HG03196 (cell line): ENCODE measurements at regions not wholly inside any gene's neighbourhood (a gene's known extent, or its start where the extent isn't known, plus 50 kb on each side); places are given as distances from the start of the nearest gene placed in this dataset.

Source experiments
- ATAC-seq: cut with Tn5 transposase; IDR thresholded peaks from one replicate; pipeline ENCODE4 v1.9.1; 2021; ENCODE audit not compliant: unreplicated experiment

- ATAC-seq, result no peak
These were observed 402.2 kb upstream of the WWC1 start for GRCh38 chr5:167889276-167889675.

GRCh38 chr5:167892352-167893115 lies 398.9 kb upstream of the WWC1 start:
- no peak for ATAC-seq

GRCh38 chr5:167893271-167893670 lies 398.2 kb upstream of the WWC1 start:
- no peak for ATAC-seq

DNA sequence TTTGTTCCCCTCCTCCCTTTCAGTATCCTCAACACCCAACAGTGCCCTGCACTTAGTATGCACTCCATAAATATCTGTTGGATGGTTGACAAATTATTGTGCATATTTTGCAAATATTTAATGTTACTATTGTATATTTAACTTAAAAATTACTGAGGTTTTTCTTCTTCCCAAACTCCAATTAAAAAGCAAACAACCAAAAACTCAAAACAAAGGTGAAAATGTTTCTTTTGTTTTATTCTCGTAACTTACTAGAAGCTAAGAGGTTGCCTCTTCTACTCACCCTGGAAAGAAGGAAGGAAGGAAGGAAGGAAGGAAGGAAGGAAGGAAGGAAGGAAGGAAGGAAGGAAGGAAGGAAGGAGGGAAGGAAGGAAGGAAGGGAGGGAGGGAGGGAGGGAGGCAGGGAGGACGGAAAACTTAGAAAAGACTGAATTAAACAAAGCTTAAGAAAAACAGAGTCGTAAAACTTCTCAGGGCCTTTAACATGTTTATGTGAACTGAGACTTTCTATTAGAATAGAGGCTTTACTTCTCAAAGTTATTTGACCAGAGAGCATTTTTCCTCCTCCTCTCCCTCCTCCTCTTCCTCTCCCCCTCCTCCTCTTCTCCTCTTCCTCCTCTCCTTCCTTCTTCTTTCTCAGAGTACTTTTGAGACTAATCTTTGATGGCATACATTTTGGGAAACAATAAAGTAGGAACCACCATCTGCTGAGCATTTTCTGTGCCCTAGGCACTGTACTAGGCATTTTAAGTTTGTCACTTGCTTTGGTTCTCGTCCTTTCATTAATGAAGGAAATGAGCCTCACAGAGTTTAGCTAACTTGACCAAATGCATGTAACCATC lies 396.6 kb upstream of the WWC1 start:
- no peak for ATAC-seq

DNA sequence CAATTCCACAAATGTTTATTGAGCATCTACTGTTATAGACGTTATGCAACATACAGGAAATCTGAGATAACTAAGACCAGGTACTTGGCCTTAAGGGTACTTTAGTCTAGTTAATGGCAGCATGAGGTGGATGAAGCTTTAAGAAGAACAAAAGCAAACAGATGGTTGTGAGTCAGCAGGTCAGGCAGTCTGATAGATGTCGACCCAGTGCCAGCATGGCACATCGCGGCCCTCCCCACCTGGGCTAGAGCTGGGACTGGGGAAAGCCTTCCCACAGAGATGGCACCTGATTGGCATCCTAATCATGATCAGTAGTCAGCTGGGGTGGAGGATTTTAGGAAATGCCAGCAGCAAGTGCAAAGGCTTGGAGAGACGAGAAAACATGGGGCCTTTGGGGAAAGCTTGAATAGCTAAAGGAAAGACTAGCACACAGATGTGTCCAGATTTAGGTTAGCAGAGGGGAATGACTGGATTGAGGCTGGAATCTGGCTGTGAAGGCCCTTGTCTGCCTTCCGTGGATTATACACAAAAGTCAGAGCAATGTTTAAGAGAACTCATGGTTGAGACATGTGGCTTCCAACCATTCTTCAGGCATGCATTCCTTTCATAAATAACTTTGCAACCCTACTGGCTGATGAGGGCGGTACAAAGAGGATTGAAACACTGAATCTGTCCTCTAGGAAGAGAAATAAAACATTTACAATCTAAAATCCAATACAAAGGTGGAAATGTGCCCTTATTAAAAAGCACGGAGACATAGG lies 395.4 kb upstream of the WWC1 start:
- no peak for ATAC-seq

GRCh38 chr5:167896814-167897213 lies 394.6 kb upstream of the WWC1 start:
- ATAC-seq, result no peak

DNA sequence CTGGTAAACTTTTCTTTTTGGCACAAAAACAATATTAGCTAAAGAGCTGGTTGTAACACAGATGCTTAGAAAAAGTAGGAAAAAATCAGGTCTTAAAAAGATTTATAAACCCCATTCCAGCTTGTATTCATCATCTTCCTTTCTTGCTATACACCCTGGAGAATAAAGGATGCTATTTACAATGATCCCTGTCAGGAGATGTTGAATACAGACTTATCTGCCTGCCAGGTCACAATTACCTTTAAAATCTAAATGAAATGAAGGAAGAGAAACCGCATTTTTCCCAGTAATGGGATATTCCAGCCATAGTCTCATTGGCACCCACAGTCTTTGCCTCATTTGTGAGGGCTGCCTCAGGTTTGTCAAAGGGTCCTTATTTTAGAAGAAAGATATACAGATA lies 394.1 kb upstream of the WWC1 start:
- no peak for ATAC-seq

DNA sequence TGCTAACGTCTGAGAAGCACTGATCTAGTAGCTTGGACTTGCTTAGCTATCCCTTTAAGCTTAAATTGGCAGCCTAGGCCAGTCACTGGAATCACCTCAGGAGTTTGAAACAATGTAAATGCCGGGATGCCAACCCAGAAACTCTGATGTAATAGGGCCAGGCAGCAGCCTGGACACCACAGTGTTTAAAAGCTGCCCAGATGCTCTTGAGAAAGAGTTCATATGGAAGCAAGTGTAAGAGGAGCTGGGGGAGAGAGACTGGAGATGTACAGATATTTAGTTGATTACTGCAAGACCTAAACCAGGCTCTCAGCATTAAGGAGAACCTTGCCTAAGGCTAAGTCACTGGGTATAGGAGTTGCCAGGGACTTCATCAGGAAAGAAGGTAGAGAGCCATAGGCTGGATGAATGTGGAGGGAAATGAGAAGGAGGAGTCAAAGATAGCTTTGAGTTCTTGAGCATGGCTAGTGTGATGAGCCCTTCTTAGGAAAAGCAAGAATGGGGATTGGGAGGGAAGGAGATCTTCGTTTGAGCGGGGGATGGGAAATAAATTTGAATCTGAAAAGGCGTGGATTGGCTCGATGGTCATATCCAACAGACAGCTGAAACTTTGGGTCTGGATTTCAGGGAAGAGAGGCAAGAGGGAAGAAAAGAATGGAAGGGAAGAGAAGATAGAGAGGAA lies 392.9 kb upstream of the WWC1 start:
- no peak for ATAC-seq

DNA sequence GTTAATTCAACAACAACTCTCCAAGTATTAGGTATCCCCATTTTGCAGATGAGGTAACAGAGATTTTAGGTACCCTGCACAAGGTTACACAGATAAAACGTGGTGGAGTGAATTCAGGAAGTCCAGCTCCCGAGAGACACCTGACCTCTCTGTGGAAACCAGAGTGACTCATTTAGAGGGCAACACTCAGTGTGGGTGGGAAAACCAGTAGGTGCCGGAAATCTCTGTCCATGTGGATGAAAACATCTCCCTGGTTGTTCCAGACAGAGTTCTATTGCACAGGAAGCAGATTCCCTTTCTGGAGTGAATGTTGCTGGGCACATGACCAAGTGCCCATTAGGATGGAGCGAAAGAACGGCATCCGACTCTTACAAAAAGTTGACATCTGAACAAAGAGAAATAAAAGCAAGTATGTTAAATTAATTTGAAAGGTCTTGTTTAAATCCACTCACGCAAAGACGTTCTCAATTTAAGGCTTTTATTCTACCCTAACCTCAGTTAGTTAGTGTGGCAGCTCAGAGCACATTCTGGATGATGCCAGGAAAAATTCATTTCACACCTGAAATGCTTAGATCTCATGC lies 391.9 kb upstream of the WWC1 start:
- ATAC-seq, result no peak

DNA sequence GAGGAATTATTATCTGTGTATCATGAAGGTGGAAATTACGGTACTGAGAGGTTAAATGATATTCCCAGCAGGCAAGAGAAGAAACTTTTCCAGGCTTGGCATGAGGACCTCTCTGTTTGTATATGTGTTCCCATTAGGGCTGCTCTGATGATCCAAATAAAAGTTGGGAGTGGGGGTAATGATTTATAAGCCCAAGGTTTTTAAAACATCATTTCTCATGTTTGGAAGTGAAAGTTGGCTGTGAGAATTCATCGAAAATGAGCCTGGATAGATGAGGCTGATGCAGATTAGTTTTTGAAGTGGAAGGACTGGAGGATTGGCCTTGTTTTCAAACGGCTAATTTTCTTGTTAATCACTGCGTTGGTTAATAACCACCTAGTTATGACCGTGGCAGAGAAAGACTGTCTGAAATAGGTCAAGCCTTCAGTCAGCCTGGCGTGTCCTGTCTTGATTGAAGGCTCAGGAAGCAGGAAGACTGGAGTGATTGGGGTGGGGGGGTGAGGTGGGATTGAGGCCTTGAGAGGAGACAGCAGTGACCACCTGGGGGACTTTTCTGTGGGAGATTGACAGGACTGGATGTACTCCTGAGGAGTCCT lies 391.0 kb upstream of the WWC1 start:
- ATAC-seq, result no peak

- no peak for ATAC-seq
These were observed 389.1 kb upstream of the WWC1 start for GRCh38 chr5:167902298-167902697.

DNA sequence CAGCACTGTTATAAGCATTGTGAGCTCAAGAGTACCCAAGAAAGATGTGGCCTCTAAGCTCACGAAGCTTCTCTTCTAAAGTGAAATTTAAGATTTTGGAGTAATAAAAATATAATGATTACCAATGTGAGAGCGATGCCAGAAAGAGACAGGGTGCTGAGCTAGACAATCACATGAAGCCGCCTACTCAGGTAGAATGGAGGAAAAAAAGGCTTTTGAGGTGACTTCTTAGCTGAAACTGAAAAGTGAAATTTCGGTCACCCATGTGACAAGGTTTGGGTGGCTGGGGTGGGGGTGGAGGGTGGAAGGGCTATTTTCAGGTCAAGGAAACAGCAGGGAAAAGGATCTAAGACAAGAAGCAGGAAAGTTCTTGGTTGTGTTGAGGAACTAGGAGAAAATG lies 388.2 kb upstream of the WWC1 start:
- ATAC-seq, result no peak

DNA sequence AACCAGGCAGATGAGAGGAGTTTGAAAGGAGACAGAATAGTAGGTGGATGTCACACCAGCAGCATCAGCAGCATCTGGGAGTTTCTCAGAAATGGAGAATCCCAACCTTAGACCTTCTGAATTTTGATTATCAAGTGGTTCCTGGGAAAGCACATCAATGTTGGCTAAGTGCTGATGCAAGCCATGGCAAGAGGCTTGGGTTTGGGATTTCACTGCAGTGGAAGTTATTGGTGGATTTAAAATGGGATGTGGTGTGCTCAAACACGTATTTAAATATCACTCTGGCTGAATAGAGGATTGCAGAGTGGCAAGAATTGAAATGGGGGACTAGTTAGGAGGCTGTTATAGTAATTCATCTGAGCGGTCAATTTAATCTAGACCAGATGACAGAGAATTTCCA lies 387.8 kb upstream of the WWC1 start:
- no peak for ATAC-seq

- no peak for ATAC-seq
These were observed 385.3 kb upstream of the WWC1 start for GRCh38 chr5:167905919-167906853.

GRCh38 chr5:167908606-167909005 lies 382.8 kb upstream of the WWC1 start:
- ATAC-seq, result no peak

DNA sequence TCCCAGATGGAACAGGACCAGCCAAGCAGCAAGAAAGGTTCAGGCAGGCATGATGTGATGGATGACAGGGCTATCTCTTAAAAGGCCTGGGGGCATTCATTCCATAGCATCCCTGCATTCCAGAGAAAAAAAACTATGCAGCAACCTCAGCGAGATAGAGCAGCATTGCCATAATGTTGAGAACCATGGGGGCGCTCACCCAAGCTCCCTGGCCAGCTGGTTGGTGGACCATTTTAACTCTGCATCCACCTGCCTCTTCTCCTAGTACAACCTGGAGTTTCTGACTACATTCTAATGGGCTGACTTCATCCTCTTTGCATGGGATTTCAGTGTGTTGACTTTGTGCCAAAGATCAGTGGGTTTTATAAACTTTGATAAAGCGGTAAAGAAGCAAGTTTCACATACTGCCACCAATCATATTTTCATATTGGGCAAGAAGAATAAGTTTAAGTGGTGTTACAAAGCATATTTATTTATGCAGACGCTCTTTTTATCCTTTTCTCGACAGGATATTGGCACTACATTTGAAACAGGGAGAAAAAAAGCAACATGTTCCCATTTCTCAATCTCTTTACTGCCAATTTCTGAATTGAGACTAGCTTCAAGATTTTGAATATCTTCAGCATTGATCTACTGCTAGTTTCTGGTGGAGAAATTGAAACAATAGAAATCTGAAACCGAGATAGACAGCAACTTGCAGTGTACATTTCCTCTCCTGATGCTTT lies 378.3 kb upstream of the WWC1 start:
- ATAC-seq, result no peak

DNA sequence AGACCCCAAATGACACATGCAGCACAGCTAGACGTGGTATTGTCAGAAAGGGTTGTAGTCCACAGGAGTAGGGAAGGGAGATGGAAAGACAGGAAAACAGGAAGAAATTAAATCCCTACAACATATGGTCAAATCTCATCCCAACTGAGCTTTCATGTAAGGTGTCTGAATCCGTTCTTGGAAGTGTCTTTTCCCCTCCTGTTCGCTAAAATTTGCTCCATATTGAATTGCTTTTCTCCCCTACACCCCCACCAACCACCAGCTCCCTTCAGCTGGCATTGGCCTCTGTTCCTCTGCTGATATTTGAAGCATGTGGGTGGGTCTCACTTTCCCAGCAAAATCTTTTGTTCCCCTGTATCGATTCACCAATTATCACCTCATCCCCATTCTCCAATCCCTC lies 376.2 kb upstream of the WWC1 start:
- no peak for ATAC-seq

DNA sequence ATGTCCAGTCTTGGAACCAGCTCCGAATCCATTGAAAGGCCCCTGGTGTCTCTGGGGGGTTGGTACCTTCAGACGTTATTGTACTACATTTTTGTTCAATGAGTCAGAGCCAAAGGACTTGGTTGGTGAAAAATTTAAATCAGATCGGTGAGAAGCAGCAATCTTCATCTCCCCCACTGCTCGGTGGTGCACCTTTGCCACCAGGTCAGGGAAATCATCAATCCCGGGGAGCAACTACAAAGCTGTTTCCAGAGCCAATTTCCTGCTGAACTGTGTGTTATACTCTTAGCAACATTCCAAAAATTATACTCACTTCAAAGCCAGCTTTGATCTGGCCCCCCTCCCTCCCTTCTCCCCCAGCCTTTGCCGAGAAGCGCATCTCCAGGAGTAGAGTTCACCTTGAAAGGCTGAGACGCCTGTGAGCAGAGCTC lies 375.2 kb upstream of the WWC1 start:
- ATAC-seq, result no peak

DNA sequence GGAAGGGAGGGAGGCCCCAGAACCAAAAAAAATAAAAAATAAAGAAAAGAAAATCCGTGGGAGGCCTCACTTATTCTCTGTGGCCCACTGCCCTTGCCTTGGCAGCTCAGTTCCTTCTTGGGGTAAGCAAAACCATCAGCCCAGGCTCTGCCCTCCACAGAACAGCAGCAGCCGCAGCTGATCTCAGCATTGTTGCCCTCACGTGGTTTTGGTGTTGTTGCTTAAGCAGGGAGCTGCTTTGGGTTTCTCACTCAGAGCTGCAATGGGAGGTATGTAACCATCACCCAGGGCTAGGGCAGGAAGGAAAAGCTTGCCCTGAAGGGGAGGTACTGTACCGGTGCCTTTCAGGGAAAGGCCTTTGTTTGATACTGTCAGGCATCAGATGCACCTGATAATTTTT lies 374.7 kb upstream of the WWC1 start:
- ATAC-seq, result no peak
